WTC11 (cell line): ENCODE measurements at regions not wholly inside any gene's neighbourhood (a gene's known extent, or its start where the extent isn't known, plus 50 kb on each side); places are given as distances from the start of the nearest gene placed in this dataset.

Experiments used
- ELF4 ChIP-seq: sonication (generic); formaldehyde crosslinking; IDR thresholded peaks from 2 replicates; pipeline ENCODE4 v1.8.1; 2022; ENCODE audit warnings: low read depth, mild to moderate bottlenecking, moderate library complexity, missing genetic modification reagents
- FOXP4 ChIP-seq: sonication (generic); formaldehyde crosslinking; IDR thresholded peaks from 2 replicates; pipeline ENCODE4 v1.8.0; 2022; ENCODE audit warnings: mild to moderate bottlenecking, missing genetic modification reagents
- ZNF232 ChIP-seq: sonication (generic); formaldehyde crosslinking; IDR thresholded peaks from 2 replicates; pipeline ENCODE4 v1.8.0; 2022; ENCODE audit warnings: mild to moderate bottlenecking, missing genetic modification reagents
- TF ChIP-seq, protein P1 (sequence below): fragments of 200-600 bp; IDR thresholded peaks from 2 replicates; pipeline ENCODE4 v1.8.0; 2022; ENCODE audit warnings: antibody characterized with exemption

GRCh38 chr14:106134886-106135285, 608.5 kb downstream of the TMEM121 start:
- TF ChIP-seq, protein P1, sequence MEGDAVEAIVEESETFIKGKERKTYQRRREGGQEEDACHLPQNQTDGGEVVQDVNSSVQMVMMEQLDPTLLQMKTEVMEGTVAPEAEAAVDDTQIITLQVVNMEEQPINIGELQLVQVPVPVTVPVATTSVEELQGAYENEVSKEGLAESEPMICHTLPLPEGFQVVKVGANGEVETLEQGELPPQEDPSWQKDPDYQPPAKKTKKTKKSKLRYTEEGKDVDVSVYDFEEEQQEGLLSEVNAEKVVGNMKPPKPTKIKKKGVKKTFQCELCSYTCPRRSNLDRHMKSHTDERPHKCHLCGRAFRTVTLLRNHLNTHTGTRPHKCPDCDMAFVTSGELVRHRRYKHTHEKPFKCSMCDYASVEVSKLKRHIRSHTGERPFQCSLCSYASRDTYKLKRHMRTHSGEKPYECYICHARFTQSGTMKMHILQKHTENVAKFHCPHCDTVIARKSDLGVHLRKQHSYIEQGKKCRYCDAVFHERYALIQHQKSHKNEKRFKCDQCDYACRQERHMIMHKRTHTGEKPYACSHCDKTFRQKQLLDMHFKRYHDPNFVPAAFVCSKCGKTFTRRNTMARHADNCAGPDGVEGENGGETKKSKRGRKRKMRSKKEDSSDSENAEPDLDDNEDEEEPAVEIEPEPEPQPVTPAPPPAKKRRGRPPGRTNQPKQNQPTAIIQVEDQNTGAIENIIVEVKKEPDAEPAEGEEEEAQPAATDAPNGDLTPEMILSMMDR, result no peak
- TF ChIP-seq ZNF232 (CRISPR knock-in tag), result no peak
- TF ChIP-seq FOXP4 (CRISPR knock-in tag), result no peak
- no peak for TF ChIP-seq ELF4 (CRISPR knock-in tag)
